ENCODE measurements at regions not wholly inside any gene's neighbourhood (a gene's known extent, or its start where the extent isn't known, plus 50 kb on each side); places are given as distances from the start of the nearest gene placed in this dataset.
"Not testable (repeated sequence)": the region's sequence is repeated elsewhere in the genome, so short reads cannot be mapped to it uniquely, and the experiment has no call there.

DNA sequence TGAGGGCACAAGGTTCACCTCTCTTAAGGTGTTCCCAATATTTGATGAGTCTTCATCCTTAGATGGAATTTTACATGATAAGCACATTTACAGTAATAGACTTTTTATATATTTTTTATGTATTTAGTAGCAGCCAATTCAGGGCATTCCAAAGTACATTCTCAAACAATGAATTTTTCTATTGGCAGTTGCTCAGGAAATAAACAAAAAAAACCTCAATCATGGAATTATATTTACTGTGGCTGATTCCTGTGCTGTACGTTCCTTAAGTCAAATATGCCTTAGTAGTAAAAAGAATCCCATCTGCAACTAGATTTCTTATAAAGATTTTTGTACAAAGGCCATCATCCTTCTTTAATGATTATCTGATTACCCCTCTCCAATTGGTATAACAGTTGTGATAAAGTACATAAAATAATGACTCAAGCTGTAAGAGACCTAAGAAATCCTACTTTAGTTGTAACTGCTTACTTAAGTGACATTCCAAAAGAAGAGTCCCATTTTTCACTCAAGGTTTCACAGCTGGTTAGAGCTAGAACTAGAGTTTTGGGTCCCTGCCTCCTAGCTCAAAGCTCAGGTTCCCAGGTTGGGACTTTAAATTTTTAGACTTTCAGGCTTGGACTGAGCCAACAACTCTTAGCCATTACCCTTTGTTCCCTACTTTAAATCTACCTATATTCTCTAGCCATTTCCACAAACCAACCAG is 152.7 kb downstream of the FHIP1A start:
- no peak for DNase-seq (ENCODE audit: low read depth)

DNA sequence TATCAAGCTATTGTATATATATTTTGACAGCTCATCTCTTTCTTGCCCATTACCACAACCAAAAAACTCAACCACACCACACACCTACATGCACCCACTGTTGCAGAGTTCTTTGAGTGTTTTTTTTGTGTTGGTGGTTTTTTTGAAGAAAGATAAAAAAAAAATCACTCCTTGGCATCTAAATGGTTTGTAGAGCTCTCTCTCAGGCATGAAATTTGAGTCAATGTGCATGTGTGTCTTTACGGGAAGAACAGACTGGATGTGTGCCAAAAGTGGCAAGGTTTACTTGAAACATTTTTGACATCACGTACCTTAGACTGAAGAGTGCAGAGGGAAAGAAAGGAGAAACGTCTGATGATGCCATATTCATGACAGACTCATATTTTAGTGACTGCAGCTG is 154.2 kb downstream of the FHIP1A start:
- DNase-seq (ENCODE audit: low read depth): no peak

DNA sequence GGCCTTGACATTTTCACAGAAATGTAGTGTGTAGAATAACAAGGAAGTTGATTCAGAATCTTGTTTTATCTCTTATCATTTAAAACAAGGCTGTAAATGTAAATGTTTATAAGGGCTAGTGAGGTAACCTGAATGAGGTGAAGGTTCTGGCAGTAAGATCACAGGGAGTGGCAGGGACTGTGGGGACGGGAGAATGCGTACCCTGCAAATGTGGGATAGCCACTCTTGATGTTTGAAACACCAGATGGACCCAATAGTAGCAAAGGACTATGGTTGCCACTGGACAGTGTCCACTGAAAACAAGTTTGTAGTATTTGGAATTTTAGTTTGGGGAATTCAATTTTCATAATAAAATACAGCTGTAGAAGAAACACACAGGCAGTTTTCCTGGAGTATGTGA is 155.3 kb downstream of the FHIP1A start:
- no peak for DNase-seq (ENCODE audit: low read depth)

DNA sequence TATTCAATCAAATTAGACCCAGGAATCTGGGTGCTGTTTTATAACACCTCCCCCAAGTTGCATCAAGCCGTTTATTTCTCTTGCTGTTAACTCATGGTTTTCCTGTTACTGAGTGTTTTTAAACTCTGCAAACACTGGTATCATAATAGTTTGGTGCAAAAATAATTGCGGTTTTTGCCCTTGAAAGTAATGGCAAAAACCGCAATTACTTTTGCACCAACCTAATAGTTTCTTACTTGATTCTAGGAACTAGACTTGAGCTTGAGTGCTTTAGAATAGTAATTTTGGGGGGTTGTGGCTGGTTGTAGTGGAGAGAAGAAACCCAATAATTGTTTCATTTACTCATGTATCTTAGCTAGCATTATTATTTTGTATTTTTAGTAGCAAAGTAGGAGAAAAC is 156.6 kb downstream of the FHIP1A start:
- no peak for DNase-seq (ENCODE audit: low read depth)

DNA sequence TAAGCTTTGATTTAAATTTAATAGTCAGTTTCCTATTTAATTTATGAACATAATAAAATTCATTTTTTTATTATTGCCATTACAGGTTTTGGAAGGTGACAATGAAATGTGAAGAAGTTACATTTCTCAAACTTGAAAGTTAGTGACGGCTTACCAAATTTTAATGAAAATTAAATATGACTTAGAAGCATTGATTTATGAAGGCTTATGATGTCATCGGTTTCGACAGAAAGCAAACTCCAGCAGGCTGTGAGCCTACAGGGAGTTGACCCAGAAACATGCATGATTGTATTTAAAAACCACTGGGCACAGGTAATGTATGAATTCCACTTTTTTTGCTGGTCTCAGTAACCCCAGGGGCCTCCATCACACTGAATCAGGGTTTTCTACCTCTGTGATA is 157.1 kb downstream of the FHIP1A start:
- DNase-seq (ENCODE audit: low read depth): no peak

DNA sequence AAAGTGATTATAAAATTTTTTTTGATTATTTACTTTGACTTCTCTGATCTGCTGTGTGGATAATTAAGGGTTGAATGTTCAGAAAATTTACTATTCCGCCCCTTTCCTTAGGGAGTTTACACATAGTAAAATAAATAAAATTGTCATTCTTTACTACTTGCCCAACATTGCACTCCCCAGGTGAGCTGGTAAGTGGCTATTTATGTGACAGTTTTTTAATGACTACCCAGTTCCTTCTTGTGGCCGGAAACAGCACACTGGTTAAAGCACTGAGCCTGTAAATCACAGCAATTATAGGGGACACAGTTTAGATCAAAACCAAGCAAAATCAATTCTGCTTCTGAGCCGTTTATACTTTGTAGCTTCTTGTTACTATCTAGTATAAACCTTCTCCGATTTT is 158.1 kb downstream of the FHIP1A start:
- no peak for DNase-seq (ENCODE audit: low read depth)

DNA sequence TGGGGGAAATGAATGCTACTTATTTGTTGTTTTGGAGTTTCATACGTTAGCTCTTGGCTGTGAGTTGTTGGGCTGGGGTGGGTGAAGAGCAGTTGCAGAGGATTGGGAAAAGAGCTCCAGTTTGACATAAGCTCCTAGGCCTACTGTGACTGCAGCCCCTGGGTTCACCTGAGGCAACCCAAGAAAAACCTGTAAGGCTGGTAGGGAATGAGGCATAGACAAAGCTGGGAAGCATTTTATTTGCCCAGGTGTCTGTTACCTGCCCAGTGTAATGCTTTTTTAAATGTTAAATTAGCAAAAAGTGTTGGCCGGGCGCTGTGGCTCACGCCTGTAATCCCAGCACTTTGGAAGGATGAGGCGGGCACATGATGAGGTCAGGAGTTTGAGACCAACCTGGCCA is 160.0 kb downstream of the FHIP1A start:
- DNase-seq (ENCODE audit: low read depth): no peak

DNA sequence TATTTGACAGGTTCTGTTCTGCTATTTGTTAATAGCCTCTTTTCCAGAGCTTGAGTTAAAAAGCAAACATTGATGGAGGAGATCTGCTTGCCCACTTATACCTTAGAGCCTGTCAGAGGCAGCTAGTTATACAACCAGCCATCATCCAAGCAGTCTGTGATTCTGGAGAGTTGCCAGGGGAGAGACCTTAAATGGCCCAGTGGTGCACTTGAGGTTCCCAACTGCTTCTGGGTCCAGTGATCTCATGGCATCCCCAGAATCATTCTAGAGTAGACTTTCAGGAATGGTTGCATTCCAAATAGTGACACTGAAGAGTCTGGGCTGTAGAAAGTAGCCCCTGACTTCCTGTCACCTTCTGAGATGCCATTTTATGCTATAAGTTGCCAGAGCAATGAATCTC is 160.7 kb downstream of the FHIP1A start:
- DNase-seq (ENCODE audit: low read depth): no peak

DNA sequence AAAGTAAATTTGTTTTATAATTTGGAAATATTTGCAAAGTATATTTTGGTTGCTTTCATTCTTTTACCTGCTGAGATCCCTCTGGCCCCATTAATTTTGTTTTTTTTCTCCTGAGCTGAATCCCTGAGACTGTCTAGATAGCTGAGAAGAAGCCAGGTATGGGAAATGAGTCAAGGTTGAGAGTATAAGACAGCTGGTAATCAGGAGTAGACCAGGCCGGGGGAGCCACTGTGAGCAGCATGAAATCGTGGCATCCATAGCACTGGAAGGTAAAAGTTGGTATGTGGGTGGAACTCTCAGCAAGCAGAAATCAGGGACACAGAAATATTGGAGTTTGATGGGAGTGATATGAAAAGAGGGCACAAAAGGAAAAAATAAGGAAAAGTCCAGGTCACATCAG is 164.5 kb downstream of the FHIP1A start:
- DNase-seq (ENCODE audit: low read depth): no peak

DNA sequence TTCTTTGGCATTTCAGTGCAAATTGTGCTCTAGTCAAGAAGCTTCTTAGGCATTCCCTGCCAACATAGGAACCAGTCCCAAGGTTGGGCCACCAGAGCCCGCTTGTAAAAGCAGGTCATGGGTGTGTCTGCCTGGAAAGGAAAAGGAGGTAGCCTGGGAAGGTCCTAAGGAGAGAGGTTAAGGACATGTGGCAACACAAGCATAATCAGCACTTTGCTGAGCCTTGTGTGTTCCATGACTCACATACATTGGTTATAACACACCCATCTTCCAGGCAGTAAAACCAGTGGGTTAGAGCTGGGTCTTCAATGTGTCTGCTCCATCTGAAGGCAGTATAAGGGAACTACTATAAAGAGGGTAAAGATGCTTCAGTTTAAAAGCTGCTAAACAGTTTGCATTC is 165.0 kb downstream of the FHIP1A start:
- DNase-seq (ENCODE audit: low read depth): no peak

DNA sequence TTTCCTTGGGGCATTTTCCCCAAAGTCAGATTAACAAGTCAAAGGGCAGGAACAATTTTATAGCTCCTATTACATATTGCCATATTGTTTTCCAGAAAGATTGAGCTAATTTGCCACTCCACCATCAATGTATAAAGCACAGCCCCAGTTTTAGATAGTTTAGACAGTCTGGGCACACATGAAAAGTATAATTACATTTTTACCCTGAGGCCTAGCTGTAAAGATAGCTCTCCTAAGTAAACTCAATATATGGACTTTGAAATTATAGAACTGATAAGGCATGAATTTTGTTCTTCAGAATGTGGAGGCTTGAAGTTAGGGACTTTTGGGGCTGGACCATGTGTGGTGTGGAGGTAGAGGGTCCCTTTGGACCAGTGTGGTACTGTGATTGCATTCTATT is 166.0 kb downstream of the FHIP1A start:
- no peak for DNase-seq (ENCODE audit: low read depth)

DNA sequence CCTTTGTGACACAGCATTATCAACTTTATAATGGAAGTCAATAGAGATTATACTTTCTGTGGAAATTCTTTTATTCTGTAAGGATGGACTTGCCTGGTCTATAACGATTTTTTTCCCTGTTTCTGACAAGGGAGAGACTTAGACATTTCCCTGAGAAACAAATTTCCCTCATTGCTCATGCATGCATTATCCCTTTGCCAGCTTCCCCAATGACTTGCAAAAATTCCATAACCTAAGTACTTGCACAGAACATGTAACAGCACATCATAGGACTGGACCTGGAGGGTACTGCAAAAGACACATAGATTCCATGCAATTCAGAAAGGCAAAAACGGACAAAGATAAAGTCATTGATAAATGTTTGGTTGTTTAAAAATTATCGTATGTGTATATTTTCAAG is 166.7 kb downstream of the FHIP1A start:
- no peak for DNase-seq (ENCODE audit: low read depth)

DNA sequence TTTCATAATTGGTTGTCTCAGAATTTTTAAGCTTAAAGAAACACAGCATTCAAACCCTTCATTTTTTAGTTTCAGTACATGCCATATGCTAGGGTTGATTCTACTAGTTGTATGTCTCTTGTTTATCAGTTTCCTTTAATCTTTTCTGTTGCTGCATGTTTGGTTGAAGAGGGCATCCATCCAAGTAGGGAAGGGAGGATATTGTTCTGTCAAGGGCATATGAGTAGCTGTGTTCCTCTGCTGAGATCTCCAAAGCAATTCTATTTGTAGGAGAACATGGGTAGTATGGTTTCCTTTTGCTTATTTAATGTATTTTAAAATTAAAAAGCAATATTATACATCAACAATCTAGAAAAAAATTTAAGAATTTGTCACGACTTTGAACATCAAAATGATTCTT is 167.7 kb downstream of the FHIP1A start:
- no peak for DNase-seq (ENCODE audit: low read depth)

DNA sequence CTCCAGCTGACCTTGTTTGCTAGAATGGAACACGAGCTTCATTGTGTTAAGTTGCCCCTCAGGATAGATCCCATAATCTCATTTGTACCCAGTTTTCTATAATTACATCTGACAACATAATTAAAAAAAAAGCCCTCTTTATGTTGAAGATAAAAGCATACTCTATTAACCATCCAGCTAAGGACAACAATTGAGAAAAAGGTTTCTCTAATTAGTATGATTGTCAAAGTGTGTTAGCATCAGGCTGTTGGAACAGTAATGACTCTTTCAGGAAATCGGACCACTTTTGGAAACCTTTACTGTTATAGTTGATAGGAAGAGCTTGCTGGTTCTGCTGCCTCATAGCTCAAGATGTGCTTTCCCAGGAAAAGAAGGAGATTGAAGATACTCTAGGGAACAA is 172.6 kb downstream of the FHIP1A start:
- no peak for DNase-seq (ENCODE audit: low read depth)

DNA sequence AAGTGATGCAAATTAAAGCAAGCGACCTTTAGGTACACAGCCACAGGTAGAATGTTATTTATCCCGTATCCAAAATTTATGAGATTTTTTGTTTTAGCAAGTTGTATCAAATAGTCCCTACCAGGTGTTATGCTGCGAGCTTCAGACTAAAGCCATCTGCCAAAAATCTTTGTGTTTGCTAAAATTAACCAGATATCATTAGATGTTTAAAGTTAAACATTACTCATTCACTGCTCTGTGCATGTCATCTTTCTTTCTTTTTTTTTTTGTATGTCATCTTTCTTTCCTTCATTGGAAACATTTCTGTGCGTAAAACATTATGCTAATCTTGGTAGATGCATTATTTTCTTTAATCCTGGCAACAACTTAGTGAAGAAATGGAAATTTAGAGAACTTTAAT is 173.1 kb downstream of the FHIP1A start:
- DNase-seq (ENCODE audit: low read depth): no peak

DNA sequence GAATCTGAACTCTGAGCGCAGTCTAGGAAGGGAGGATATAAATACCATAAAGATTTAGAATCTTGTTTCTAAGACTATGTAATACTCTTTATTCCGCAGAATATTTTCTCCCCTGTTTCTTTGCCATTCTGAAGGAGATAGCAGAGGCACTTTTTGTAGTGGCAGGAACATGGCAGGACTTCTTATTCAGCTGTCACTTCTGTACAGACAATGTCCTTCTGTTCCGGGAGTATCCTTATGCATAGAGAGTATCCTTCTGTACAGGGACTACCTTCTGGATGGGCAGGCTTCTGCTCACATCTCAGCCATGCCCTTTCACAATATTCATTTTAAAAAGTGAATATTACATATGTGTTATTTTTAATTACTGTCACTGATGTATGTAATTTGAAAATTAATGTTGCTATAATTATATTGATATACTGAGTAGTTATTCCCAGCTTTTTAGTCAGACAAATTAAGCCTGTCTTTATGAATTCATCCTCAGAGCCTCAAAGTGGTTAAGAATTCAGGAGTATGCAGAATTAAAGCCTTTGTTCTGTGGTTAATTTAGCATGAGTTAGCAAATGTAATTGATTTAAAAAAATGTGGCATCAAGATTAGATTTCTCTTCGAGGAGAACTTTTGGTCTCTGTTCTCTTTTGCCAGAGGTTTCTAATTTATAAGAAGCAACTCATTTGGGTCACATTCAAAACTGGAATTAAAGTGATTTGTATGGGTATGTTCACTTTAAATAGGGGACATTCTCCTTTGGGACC is 174.4 kb downstream of the FHIP1A start:
- DNase-seq (ENCODE audit: low read depth): no peak

DNA sequence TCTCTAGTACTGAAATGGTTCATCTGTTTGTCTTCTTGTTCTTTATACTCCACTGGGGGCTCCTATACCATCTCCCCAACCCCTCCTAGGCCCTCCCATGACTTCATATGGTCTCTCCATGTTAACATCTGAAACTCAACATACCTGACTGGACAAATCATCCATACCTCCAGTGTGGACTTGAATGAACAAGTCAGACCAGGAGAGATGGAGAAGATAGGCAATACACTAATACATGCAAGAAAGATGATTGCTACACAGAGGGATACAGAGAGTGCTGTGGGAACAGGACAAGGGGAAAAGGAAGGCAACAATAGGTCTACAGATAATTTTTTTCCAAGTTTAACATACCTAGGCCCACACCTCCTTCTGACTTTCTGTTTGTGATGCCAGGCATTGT is 175.1 kb downstream of the FHIP1A start:
- DNase-seq (ENCODE audit: low read depth): no peak

DNA sequence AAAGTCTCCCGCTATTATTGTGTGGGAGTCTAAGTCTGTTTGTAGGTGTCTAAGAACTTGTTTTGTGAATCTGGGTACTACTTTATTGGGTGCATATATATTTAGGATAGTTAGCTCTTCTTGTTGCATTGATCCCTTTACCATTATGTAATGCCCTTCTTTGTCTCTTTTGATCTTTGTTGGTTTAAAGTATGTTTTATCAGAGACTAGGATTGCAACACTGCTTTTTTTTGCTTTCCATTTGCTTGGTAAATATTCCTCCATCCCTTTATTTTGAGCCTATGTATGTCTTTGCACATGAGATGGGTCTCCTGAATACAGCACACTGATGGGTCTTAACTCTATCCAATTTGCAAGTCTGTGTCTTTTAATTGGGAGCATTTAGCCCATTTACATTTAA is 165.2 kb downstream of the GATB start:
- DNase-seq (ENCODE audit: low read depth): not testable (repeated sequence)

DNA sequence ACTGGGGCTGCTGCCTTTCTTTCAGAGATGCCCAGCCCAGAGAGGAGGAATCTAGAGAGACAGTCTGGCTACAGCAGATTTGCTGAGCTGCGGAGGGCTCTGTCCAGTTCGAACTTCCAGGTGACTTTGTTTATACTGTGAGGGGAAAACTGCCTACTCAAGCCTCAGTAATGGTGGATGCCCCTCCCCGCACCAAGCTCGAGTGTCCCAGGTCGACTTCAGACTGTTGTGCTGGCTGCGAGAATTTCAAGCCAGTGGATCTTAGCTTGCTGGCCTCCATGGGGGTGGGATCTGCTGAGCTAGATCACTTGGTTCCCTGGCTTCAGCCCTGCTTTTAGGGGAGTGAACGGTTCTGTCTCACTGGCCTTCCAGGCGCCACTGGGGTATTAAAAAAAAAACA is 163.1 kb downstream of the GATB start:
- not testable (repeated sequence) for DNase-seq (ENCODE audit: low read depth)

DNA sequence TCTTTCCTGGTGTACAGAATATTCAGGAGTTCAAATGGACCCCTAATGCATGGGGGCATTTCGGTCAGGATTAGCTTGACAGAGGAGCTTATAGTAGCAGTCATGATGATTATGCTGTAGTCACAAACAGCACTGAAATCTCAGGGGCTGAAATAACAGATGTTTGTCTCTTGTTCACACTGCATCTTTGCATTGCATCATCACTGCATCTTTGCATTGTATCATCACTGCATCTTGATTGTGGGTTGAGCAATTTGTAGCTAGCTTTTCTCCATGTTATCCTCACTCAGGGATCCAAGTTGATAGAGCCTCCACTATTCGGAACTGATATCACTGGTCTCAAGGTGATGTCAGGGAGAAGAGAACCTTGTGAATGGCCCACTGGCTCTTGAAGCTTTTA is 160.9 kb downstream of the GATB start:
- no peak for DNase-seq (ENCODE audit: low read depth)

DNA sequence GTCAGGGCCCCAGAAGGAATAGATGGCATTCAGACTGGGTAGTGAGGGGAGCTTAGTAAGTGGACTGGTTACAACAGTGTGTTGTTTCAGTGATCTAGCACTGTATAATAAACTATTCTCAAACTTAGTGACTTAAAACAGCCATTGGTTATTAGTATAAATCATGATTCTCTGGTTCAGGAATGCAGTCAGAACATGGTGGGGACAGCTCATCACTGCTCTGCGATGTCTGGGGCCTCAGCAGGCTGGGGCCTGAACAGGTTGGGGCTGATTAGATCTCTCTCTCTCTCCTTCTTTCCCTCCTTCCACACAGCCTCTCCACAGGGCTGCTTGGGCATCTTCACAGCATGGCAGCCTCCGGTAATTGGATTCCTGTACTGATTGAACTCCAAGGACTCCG is 160.4 kb downstream of the GATB start:
- DNase-seq (ENCODE audit: low read depth): no peak

DNA sequence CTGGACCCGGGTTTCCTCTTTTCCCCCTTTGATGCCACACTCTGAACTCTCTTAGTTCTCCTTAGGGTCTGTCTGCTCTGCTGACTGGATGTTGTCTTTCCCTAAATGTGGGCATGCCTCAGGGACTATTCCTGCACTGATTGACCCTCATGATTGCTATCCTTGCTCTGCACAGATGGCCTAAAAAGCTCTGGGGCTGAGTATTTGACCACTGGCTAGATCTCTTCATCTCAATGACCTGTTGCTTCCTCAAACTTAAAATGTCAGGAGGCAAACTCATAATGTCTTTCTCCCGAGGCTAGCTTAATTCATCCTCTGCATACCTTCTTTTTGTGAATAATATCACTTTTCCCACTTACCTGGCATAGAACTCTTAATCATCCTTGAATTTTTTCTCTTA is 157.4 kb downstream of the GATB start:
- DNase-seq (ENCODE audit: low read depth): no peak

DNA sequence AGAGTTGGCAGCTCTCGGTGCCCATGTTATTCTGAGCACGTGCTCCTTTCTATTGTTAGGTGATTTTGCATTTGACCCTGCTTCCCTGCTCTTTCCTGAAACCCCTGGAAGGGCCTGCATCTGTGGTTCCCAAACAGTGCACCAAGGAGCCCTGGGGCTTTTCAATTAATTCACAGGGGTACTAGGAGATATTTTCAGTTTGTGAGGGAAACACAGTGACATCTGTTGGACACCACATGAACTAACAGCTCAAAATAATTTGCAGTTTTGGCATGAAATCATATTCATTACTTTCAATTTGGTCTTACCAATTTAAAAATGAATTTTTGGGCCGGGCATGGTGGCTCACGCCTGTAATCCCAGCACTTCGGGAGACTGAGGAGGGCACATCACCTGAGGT is 156.6 kb downstream of the GATB start:
- no peak for DNase-seq (ENCODE audit: low read depth)

DNA sequence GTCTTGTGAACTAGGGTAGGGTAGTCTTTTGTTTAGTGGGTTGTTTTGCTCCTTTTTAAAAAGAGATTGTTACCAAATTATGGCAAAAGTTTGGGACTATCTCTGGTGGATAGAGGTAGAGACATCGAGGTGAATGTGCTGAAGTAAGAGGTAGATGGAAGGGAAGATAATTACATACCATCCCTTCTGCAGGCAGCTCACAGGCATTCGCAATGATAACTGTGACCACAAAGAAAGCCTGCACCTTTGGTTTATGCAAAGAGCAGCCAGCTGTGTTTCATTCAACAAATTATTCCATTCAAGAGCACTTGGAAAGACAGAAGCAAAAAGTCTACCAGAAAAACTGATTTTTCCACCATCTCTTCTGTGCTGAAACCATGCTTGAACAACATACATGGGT is 155.6 kb downstream of the GATB start:
- no peak for DNase-seq (ENCODE audit: low read depth)
